Activated CD4-positive, alpha-beta memory T cell treated with anti-CD3 and anti-CD28 coated beads for 36 hours (primary cell): ENCODE measurements at regions not wholly inside any gene's neighbourhood (a gene's known extent, or its start where the extent isn't known, plus 50 kb on each side); places are given as distances from the start of the nearest gene placed in this dataset.
A peak's percentile ranks its signal among the peaks of the same experiment; 100 is the strongest.
"Not testable (repeated sequence)": the region's sequence is repeated elsewhere in the genome, so short reads cannot be mapped to it uniquely, and the experiment has no call there.

ENCODE experiments used
- CTCF ChIA-PET: fragments of 350-600 bp; sonication (Branson Sonifier 250); formaldehyde crosslinking; loops from one replicate; lab custom pipeline; 2021; ENCODE audit warnings: antibody characterized with exemption, inconsistent platforms; lab: Charles Lee
- POLR2A ChIA-PET: fragments of 350-600 bp; sonication (Branson Sonifier 250); formaldehyde crosslinking; loops from one replicate; lab custom pipeline; 2021; ENCODE audit warnings: antibody characterized with exemption; lab: Charles Lee
- DNase-seq: peaks from one replicate; pipeline ENCODE4 v3.0.0-alpha.2; 2020
- H3K27ac Mint-ChIP-seq: one replicate; pipeline ENCODE4 v1.8.0; 2021; ENCODE audit warnings: mixed read lengths
- H3K27me3 Mint-ChIP-seq: one replicate; pipeline ENCODE4 v1.8.0; 2021; ENCODE audit warnings: mixed read lengths
- H3K36me3 Mint-ChIP-seq: one replicate; pipeline ENCODE4 v1.8.0; 2021; ENCODE audit warnings: mixed read lengths
- H3K4me1 Mint-ChIP-seq: one replicate; pipeline ENCODE4 v1.8.0; 2021; ENCODE audit warnings: low read depth, mixed read lengths
- H3K4me3 Mint-ChIP-seq: one replicate; pipeline ENCODE4 v1.8.0; 2021; ENCODE audit warnings: mild to moderate bottlenecking, mixed read lengths
- H3K9me3 Mint-ChIP-seq: one replicate; pipeline ENCODE4 v1.8.0; 2021; ENCODE audit warnings: mixed read lengths
- intact Hi-C: fragments of 100-400 bp; cut with micrococcal nuclease; formaldehyde crosslinking; loops from one replicate; pipeline ENCODE4 v1.15.1; 2023

DNA sequence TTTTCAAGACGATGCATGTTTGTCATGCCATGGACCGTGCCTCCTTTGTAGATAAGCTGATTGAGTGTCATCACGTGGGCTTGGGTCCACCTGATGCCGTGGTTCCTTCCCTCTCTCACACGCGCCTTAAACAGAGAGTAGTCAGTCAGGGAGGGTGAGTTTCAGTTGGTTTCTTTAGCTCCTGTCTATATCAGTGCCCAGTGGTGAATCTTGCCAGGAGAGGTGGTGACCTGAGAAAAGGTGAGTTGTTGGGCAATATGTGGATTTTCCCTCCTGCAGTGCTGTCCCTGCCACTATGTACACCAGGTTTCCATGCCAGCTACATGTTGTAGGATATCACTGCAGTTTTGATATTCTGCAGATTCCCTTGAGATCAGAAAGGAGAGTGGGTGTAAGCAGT is 129.7 kb downstream of the LAT start:
- POLR2A ChIA-PET = no interaction called here
- DNase-seq = no peak
- H3K9me3 Mint-ChIP-seq = no peaks in the 10 kb centered on the region
- H3K27me3 Mint-ChIP-seq = no peaks in the 10 kb centered on the region
- H3K4me1 Mint-ChIP-seq = peaks cover 60% of the 10 kb centered on the region
- no peak overlapping the region for H3K4me3 Mint-ChIP-seq
- intact Hi-C loops = no loop called here
- no peak overlapping the region for H3K27ac Mint-ChIP-seq
- peaks cover 60% of the 10 kb centered on the region for H3K36me3 Mint-ChIP-seq
- CTCF ChIA-PET = no interaction called here

DNA sequence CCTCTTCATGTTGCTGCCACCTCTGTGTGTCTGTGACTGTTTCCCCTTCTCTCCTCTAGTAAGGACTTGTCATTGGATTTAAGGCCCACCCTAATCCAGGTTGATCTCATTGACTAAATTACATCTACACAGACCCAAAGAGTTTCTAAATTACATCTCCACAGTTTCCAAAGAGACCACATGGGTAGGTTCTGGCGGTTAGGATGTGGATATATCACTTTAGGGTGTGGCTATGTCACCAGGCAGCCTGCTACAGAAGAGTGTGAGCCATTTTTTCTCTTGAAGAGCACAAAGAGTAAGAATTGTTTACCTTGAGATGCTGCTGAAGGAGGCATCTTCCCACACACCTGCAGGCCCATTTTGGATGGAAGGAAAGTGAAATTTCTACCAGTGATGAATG is 128.6 kb downstream of the LAT start:
- H3K27ac Mint-ChIP-seq, H3K9me3 Mint-ChIP-seq, H3K27me3 Mint-ChIP-seq, POLR2A ChIA-PET, CTCF ChIA-PET, H3K4me3 Mint-ChIP-seq, DNase-seq, intact Hi-C loops: not testable (repeated sequence)
- Mint-ChIP-seq H3K36me3 (peaks cover 58% of the 10 kb centered on the region), H3K4me1 (peaks cover 58% of the 10 kb centered on the region)

DNA sequence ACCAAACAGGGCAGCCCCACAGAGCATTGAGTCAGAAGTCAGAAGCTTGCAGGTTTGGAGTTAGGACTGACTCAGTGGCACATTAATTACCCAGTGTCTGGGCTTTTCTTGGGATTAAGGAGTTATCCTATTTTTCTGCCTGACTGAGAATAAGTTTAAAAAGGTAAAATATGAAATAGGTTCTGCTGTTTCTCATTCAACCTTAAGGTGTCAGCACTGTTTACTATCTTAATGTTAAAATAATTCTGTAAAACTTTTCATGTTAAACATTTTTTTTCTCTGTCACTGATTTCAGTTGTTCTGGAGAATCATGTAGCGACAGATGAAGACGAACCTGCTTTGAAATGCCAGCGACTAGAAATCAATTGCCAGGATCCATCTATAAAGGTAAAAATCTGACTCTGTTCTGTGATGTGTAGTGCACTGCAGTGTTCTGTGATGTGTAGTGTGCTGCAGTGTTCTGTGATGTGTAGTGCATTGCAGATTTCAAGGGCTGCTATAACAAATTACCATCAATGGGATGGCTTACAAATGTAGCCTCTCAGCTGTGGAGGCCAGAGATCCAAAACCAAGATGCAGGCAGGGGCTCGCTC is 128.0 kb downstream of the LAT start:
- Mint-ChIP-seq H3K27me3 (no peaks in the 10 kb centered on the region), H3K4me3 (no peak overlapping the region), H3K27ac (no peak overlapping the region), H3K9me3 (no peaks in the 10 kb centered on the region), H3K4me1 (peaks cover 54% of the 10 kb centered on the region), H3K36me3 (peaks cover 52% of the 10 kb centered on the region)
- intact Hi-C loops = no loop called here
- DNase-seq = no peak
- ChIA-PET CTCF (no interaction called here), POLR2A (no interaction called here)

DNA sequence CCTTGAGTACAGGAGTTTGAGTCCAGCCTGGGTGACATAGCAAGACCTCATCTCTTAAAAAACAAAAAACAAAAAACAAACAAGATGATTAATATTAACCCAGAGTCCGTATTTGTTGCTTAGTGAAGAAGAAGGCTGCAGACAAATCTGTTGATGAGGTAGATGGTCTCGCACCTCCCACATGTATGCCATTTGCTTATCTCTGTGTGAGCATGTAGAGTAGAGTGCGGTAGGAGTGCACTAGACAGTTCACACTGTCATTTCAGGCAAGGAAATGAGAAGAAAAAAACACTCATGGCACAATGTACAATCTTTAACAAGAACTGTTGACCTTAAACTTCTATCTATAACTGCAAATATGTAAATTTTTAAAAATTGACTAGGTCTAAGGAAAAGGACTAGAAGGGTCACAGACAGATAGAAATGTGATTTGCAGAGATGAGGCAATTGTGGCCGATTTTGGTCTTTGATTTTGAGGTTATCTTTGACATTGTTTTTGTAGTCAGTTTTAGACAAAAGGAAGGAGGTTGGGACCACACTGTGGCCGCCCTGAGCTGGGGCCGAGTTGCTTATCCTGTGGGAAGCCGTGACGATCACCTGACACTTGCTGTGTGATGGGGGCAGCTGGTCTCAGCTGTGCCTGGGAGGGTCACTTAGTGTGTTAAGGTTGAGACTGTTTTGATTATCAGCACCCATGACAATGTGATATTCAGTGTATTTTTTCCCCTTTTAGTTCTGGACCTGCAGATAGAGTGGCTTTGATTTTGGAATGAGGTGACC is 127.2 kb downstream of the LAT start:
- H3K4me3 Mint-ChIP-seq, H3K27ac Mint-ChIP-seq, H3K27me3 Mint-ChIP-seq, CTCF ChIA-PET, intact Hi-C loops, H3K9me3 Mint-ChIP-seq, POLR2A ChIA-PET, DNase-seq: not testable (repeated sequence)
- H3K36me3 Mint-ChIP-seq = peaks cover 46% of the 10 kb centered on the region
- peaks cover 50% of the 10 kb centered on the region for H3K4me1 Mint-ChIP-seq

DNA sequence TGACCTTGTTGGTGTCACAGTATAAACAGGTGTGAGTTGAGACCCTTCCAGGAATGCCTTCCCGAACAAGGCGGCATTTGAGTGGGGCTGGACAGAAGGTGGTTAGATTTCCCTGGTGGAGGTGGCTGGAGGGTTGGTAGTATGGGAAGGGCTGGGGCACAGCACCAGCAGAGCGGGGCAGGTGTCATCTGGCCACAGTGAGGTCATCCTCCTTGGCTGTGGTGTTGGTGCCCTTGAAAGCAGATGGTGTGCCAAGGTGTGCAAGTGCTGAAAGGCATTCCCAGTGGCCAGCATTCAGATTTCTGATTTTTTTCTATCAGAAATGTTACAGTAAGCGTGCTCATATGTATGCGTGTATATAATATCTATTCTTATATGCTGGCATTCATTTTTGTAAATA is 126.6 kb downstream of the LAT start:
- CTCF ChIA-PET = no interaction called here
- Mint-ChIP-seq H3K4me1 (peaks cover 45% of the 10 kb centered on the region), H3K4me3 (no peak overlapping the region)

DNA sequence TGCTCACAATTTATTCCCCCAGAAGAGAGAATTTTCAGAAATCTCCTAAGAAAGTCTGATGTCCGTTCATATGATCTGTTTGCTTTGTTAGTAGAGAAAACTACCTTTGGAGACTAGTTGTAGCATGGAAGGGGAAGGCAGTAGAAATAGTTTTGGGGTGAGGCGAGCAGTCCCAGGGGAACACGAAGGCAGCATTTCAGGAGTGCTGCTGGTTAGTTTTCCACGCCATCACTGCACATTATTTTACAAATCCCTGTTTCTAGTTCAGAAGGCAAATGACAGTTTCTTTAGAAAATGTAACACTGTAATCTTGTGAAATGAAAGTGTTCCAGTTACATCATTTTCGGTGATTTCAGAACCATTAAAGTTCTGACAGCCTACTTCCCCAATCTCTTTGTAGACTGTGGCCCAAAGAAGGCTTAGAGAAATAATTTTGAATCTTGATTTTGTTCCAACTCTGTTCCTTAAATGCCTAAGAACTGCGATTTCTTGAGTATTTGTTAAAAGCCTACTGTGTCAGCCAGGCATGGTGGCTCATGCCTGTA is 123.8 kb downstream of the LAT start:
- intact Hi-C loops, POLR2A ChIA-PET, CTCF ChIA-PET, H3K4me3 Mint-ChIP-seq, DNase-seq, H3K27me3 Mint-ChIP-seq, H3K27ac Mint-ChIP-seq, H3K9me3 Mint-ChIP-seq: not testable (repeated sequence)
- H3K4me1 Mint-ChIP-seq = peaks cover 23% of the 10 kb centered on the region
- H3K36me3 Mint-ChIP-seq = peaks cover 26% of the 10 kb centered on the region

More for the DNA sequence above, 126.6 kb downstream of the LAT start:
- POLR2A ChIA-PET = no interaction called here
- Mint-ChIP-seq H3K27me3 (no peaks in the 10 kb centered on the region), H3K36me3 (peaks cover 39% of the 10 kb centered on the region), H3K27ac (no peak overlapping the region), H3K9me3 (no peaks in the 10 kb centered on the region)
- intact Hi-C loops = no loop called here
- DNase-seq = no peak

DNA sequence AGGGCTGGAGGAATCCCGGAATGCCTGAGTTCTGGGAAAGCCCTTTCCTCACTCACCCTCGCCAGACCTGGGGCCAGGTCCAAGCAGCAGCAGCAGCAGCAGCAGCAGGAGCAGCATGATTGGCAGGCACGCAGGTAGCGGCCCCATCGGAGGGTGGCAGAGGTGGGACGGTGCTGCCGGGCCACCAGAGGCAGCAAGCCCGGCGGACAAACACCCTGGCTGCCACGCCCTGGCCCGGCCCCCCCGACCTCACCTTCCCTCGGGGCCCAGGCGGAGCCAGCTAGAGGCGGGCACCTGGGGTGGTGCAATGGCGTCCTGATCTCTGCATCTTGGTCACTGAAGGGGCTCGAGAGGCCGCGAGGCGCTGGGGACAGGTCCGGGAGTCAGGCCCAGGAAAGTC is 122.4 kb downstream of the LAT start:
- ChIA-PET POLR2A (no interaction called here), CTCF (no interaction called here)
- no peak for DNase-seq
- H3K9me3 Mint-ChIP-seq = no peaks in the 10 kb centered on the region
- no peak overlapping the region for H3K4me3 Mint-ChIP-seq
- peaks cover 14% of the 10 kb centered on the region for H3K4me1 Mint-ChIP-seq
- H3K36me3 Mint-ChIP-seq = peaks cover 18% of the 10 kb centered on the region
- H3K27ac Mint-ChIP-seq = no peak overlapping the region
- intact Hi-C loops = no loop called here
- H3K27me3 Mint-ChIP-seq = no peaks in the 10 kb centered on the region

DNA sequence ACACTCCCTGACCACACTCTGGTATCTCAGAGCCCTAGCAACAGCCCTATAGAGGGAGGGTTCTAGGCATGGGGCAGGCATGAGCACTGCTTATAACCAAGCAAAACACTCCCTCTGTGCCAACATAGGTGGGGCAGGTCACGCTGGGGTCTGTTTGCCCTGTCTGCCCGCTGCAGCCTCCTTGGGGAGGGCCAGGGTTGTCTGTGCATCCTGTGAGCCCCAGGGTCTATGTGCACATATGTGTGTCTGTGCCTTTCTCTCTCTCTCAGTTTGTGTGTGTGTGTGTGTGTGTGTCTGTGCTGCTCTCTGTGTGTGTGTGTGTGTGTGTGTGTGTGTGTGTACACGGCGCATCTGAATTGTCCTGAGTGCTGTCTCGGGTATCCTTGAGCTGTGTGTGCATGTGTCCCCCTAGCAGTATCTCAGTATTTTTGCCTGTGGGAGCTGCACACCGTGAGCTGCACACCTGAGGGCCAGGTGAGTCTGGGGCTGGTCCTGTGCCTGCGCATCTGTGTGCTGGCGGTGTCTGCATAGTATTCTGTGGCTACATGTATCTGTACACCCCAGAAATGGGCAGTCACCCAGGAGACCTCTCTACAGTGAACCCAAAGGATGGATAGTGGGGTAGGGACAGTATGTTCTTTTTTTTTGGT is 121.5 kb downstream of the LAT start:
- CTCF ChIA-PET, DNase-seq, H3K9me3 Mint-ChIP-seq, H3K4me1 Mint-ChIP-seq, H3K27me3 Mint-ChIP-seq, intact Hi-C loops, H3K27ac Mint-ChIP-seq, POLR2A ChIA-PET, H3K4me3 Mint-ChIP-seq: not testable (repeated sequence)
- peaks cover 19% of the 10 kb centered on the region for H3K36me3 Mint-ChIP-seq

DNA sequence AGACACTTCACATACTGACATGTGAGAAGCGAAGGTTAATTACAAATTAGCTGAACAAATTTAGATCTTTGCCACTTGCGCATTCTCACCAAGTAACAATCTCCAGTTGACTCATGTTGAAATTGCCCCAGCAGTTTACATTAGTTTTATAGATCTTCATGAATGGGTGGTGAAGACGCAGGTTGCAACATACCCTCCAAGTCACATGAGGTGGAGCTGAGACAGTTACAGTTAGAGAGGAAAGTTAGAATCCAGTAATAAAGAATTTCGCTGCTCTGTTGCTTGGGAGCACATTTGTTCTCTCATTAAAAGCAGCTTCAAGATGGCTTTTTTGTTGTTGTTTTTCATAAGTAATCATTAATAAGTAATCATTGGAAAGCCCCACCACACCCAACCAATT is 119.7 kb downstream of the LAT start:
- peaks cover 12% of the 10 kb centered on the region for H3K36me3 Mint-ChIP-seq
- H3K27me3 Mint-ChIP-seq, H3K9me3 Mint-ChIP-seq, CTCF ChIA-PET, intact Hi-C loops, H3K4me1 Mint-ChIP-seq, DNase-seq, H3K4me3 Mint-ChIP-seq, H3K27ac Mint-ChIP-seq, POLR2A ChIA-PET: not testable (repeated sequence)

DNA sequence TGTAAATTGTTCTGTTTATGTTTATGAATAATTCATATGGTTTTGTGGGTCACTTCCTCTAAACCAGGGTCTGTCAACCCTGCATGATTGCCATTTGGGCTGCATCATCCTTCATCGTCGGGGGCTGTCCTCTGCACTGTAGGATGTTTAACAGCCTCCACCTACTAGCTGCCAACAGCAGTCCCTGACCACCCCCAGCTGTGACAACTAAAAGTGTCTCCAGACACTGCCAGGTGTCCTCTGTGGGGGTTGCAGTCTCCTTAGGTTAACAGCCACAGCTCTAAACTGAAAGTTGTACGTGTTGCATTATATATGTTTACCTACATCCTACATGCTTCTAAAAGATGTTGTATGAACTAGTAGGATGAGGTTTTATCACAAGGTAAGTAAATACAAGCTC is 113.1 kb downstream of the LAT start:
- POLR2A ChIA-PET = not testable (repeated sequence)
- H3K36me3 Mint-ChIP-seq = peaks cover 11% of the 10 kb centered on the region

DNA sequence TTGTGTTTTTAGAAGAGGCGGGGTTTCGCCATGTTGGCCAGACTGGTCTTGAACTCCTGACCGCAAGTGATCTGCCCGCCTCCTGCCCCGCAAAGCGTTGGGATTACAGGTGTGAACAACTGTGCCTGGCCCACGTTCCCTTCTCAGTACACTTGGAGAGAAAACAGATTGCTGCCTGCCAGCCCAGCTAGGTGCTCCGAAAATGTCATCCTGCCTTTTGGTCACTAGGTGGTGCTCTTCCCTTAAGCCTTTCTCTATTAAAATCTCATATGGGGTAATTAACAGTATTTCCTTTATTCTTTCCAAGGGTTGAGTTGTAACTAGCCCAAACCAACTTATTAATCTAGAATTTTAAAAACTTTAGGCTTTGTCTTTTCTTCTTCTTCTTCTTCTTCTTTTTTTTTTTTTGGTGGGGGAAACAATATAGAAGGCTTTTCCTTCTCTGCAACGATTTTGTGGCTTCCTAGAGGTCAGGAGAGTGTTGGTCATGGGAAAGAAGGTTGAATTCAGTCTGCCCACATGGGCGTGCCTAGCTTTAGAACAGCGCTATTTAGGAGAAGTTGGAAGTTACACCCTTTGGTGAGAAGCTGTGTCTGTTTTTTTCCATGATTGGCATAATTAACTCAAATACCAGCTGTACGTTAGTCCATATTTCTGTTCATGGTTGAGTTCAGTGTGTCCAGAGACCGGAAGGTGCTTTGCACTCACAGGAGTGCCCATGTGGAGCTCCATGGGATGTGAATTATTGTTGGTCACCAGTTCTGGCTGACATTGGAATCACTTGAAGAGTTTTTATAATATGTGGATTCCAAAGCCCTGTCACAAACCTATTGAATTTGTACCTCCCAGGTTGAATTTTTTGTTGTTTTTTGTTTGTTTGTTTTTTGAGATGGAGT is 110.1 kb downstream of the LAT start:
- H3K4me1 Mint-ChIP-seq, H3K36me3 Mint-ChIP-seq, H3K4me3 Mint-ChIP-seq, DNase-seq, POLR2A ChIA-PET, CTCF ChIA-PET, H3K27me3 Mint-ChIP-seq, intact Hi-C loops, H3K9me3 Mint-ChIP-seq: not testable (repeated sequence)
- peak overlapping the region; percentile 13 for H3K27ac Mint-ChIP-seq

More for the DNA sequence above, 113.1 kb downstream of the LAT start:
- DNase-seq, H3K27ac Mint-ChIP-seq, H3K9me3 Mint-ChIP-seq, intact Hi-C loops, H3K4me1 Mint-ChIP-seq, H3K4me3 Mint-ChIP-seq, CTCF ChIA-PET, H3K27me3 Mint-ChIP-seq: not testable (repeated sequence)

DNA sequence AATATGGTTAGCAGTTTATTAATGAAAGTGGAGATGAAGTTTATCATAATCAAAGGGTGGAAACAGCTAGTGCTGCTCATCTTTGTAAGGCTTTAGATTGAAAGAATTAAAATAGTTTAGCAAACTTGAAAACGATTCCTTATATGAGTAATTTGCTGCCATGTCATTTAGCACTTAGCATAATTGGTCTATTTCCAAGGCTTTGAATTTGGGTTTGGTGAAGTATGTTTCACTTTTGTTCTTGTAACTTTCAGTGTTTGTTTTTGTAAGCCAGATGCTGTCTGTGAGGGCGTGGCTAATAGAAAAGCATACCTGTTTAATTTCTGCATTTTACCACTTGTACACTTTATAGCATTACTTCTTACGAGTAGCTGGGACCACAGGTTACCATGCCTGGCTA is 109.5 kb downstream of the LAT start:
- H3K27ac Mint-ChIP-seq = peak overlapping the region; percentile 18
- H3K36me3 Mint-ChIP-seq, DNase-seq, H3K4me1 Mint-ChIP-seq, H3K4me3 Mint-ChIP-seq, intact Hi-C loops, H3K9me3 Mint-ChIP-seq, CTCF ChIA-PET, POLR2A ChIA-PET, H3K27me3 Mint-ChIP-seq: not testable (repeated sequence)
